ENCODE measurements at regions not wholly inside any gene's neighbourhood (a gene's known extent, or its start where the extent isn't known, plus 50 kb on each side); places are given as distances from the start of the nearest gene placed in this dataset.
"Not testable (repeated sequence)": the region's sequence is repeated elsewhere in the genome, so short reads cannot be mapped to it uniquely, and the experiment has no call there.

DNA sequence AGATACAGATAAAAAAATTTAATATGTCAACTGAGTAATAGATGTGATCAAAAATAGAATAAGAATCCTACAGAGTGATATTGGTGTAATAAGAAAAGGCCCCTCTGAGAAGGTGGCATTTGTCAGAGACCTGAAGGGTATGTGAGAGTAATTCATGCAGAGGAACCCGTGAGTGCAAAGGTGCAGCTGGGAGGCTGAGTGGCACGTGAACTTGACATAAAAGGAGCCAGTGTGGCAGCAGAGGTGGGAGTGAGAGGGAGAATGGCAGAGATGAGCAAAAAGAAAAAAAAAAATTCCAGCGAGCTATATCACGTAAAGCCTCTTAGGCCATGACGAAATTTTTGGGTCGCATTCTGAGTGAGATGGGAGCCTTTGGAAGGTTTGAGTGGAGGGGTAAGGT lies 588.9 kb downstream of the KCTD12 start:
- 94 to 95% methylated on average over 6 of the region's 6 CpGs for WGBS, 2 donors
- Histone ChIP-seq H3K36me3 (no peaks in the 10 kb centered on the region), H3K4me1 (no peaks in the 10 kb centered on the region), H3K4me3 (no peak overlapping the region), H3K27me3 (no peaks in the 10 kb centered on the region), H3K9me3 (no peaks in the 10 kb centered on the region), H3K27ac (no peak overlapping the region)
- ATAC-seq (ENCODE audit: low FRiP score in 2 of 2) (no peak), DNase-seq (no peak)
- TF ChIP-seq CTCF (IDR thresholded peaks at IDR 0.05): no peak
- no peak for TF ChIP-seq POLR2A (IDR thresholded peaks at IDR 0.05)
- TF ChIP-seq EP300 (IDR thresholded peaks at IDR 0.05): no peak
- no peak for TF ChIP-seq POLR2AphosphoS5 (IDR thresholded peaks at IDR 0.05)

DNA sequence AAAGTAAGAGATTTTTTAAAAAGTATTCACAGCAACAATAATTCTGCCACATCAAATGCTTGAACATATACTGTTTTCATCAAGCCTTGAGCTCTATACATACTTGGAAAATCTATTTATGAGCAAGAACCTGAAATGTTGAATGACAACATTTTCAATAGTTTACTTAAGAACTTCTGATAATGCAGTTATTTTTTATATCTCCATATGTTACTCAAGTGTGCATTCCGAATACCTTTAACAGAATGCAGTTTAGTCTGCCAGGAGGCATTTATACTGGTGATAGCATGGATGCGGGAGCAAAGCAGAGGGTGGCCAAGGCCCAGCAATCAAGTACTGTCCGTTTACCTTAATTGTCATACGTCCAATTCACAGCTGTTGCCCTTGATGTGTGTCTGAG lies 589.5 kb downstream of the KCTD12 start:
- H3K27ac ChIP-seq: no peak overlapping the region
- no peak for TF ChIP-seq POLR2AphosphoS5 (IDR thresholded peaks at IDR 0.05)
- TF ChIP-seq POLR2A (IDR thresholded peaks at IDR 0.05): no peak
- TF ChIP-seq CTCF (IDR thresholded peaks at IDR 0.05): no peak
- TF ChIP-seq EP300 (IDR thresholded peaks at IDR 0.05): no peak
- 90 to 92% methylated on average over 4 of the region's 4 CpGs for WGBS, 2 donors

DNA sequence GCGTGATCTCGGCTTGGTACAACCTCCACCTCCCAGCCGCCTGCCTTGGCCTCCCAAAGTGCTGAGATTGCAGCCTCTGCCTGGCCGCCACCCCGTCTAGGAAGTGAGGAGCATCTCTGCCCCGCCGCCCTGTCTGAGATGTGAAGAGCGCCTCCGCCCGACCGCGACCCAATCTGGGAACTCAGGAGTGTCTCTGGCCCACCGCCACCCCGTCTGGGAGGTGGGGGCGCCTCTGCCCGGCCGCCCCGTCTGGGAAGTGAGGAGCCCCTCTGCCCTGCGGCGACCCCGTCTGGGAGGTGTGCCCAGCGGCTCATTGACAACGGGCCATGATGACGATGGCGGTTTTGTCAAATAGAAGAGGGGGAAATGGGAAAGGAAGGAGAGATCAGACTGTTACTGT lies 591.2 kb downstream of the KCTD12 start:
- not testable (repeated sequence) for H3K27ac ChIP-seq; H3K27me3 ChIP-seq; H3K4me1 ChIP-seq; ATAC-seq (ENCODE audit: low FRiP score in 2 of 2); H3K4me3 ChIP-seq; H3K36me3 ChIP-seq; H3K9me3 ChIP-seq
- WGBS, 2 donors: 92 to 99% methylated on average over 13 to 25 of the region's 25 CpGs
- peak in 1 of 2 donors; percentile 70 for DNase-seq

More for the DNA sequence above, 589.5 kb downstream of the KCTD12 start:
- Histone ChIP-seq H3K4me3 (no peak overlapping the region), H3K27me3 (no peaks in the 10 kb centered on the region), H3K4me1 (no peaks in the 10 kb centered on the region), H3K9me3 (no peaks in the 10 kb centered on the region), H3K36me3 (no peaks in the 10 kb centered on the region)
- DNase-seq (no peak), ATAC-seq (ENCODE audit: low FRiP score in 2 of 2) (no peak)

- no peak for DNase-seq
- peak in 1 of 2 donors; percentile 61 for ATAC-seq (ENCODE audit: low FRiP score in 2 of 2)
- no peaks in the 10 kb centered on the region for H3K4me1 ChIP-seq
Observed at GRCh38 chr13:76293751-76294150, 592.5 kb downstream of the KCTD12 start.

DNA sequence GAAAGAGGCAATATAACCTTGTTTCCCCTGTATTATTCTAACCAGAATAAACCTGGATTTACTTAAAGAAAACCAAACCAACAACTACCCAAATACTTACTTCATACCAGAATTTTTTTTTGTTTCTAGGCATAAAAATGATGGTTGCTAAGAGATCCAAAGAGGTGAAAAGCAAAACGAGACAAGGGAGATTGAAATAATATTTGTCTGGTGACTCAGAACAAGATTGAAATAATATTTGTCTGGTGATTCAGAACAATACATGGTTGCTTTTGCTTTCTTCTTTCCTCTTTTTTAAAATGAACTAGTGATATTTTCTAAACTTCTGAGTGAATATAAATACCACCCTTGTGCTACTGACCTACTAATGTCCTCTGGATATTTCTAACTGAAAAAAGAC lies 592.9 kb downstream of the KCTD12 start:
- ATAC-seq (ENCODE audit: low FRiP score in 2 of 2) (peak in 1 of 2 donors; percentile 80), DNase-seq (no peak)
- 40 to 42% methylated on average over 1 of the region's 1 CpG for WGBS, 2 donors
- Histone ChIP-seq H3K36me3 (no peaks in the 10 kb centered on the region), H3K4me3 (no peak overlapping the region), H3K27ac (no peak overlapping the region), H3K9me3 (no peaks in the 10 kb centered on the region), H3K27me3 (no peaks in the 10 kb centered on the region), H3K4me1 (no peaks in the 10 kb centered on the region)
- TF ChIP-seq POLR2AphosphoS5 (IDR thresholded peaks at IDR 0.05) (no peak), POLR2A (IDR thresholded peaks at IDR 0.05) (no peak), EP300 (IDR thresholded peaks at IDR 0.05) (no peak), CTCF (IDR thresholded peaks at IDR 0.05) (no peak)

More at GRCh38 chr13:76293751-76294150, 592.5 kb downstream of the KCTD12 start:
- no peaks in the 10 kb centered on the region for H3K9me3 ChIP-seq
- TF ChIP-seq EP300 (IDR thresholded peaks at IDR 0.05) (no peak), CTCF (IDR thresholded peaks at IDR 0.05) (no peak), POLR2A (IDR thresholded peaks at IDR 0.05) (no peak), POLR2AphosphoS5 (IDR thresholded peaks at IDR 0.05) (no peak)
- no peaks in the 10 kb centered on the region for H3K36me3 ChIP-seq
- H3K27me3 ChIP-seq: no peaks in the 10 kb centered on the region
- no peak overlapping the region for H3K4me3 ChIP-seq
- no peak overlapping the region for H3K27ac ChIP-seq

All from upper lobe of left lung (tissue), 6 donors.